T1000 (cell line): ENCODE measurements at regions not wholly inside any gene's neighbourhood (a gene's known extent, or its start where the extent isn't known, plus 50 kb on each side); places are given as distances from the start of the nearest gene placed in this dataset.
"Not testable (repeated sequence)": the region's sequence is repeated elsewhere in the genome, so short reads cannot be mapped to it uniquely, and the experiment has no call there.

Experiments used
- DNase-seq: peaks from one replicate; lab custom pipeline; 2025; ENCODE audit warnings: mixed read lengths; lab: John Stamatoyannopoulos, UW

DNA sequence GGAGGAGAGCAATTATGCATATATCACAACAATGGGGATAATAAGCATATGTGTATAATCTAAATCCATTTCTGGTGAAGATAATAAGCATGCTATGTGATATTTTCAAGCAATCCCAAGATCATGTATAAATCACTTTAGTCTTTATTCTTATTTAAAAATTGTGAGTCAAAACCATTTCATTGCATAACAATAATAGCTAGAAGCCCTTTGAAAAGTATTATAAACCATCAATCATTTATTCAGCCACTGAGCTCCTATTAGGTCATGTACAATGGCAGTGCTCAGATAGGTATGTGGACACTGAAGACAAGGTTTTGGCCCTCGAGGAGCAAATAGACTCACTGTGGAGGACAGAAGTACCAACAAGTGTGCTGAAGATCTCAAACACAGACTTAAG, 113.1 kb downstream of the CDCA7 start:
- no peak for DNase-seq

- DNase-seq, result no peak
These were observed 113.7 kb downstream of the CDCA7 start for GRCh38 chr2:173468266-173468793.

GRCh38 chr2:173472112-173472511, 117.4 kb downstream of the CDCA7 start:
- no peak for DNase-seq

- DNase-seq, result no peak
These were observed 128.5 kb downstream of the CDCA7 start for GRCh38 chr2:173483137-173483536.

- DNase-seq, result no peak
These were observed 134.2 kb downstream of the CDCA7 start for GRCh38 chr2:173488861-173489260.

GRCh38 chr2:173491418-173491817, 136.7 kb downstream of the CDCA7 start:
- no peak for DNase-seq

- DNase-seq, result no peak
These were observed 139.2 kb downstream of the CDCA7 start for GRCh38 chr2:173493874-173494273.

GRCh38 chr2:173496746-173497145, 142.1 kb downstream of the CDCA7 start:
- peak; percentile 6 for DNase-seq

GRCh38 chr2:173500953-173501352, 146.3 kb downstream of the CDCA7 start:
- DNase-seq, result no peak

- no peak for DNase-seq
These were observed 147.6 kb downstream of the CDCA7 start for GRCh38 chr2:173502296-173502695.

DNA sequence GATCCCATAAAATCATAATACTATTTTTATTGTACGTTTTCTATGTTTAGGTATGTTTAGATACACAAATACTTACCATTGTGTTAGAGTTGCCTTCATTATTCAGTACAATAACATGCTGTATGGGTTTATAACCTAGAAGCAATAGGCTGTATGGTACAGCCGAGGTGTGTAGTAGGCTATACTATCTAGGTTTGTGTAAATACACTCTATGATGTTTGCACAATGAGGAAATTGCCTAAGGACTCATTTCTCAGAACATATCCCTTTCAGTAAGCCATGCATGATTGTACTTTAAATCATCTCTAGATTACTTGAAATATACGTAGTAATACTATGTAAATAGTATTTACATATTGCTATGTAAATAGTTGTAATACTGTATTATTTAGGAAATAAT, 156.7 kb downstream of the CDCA7 start:
- no peak for DNase-seq

DNA sequence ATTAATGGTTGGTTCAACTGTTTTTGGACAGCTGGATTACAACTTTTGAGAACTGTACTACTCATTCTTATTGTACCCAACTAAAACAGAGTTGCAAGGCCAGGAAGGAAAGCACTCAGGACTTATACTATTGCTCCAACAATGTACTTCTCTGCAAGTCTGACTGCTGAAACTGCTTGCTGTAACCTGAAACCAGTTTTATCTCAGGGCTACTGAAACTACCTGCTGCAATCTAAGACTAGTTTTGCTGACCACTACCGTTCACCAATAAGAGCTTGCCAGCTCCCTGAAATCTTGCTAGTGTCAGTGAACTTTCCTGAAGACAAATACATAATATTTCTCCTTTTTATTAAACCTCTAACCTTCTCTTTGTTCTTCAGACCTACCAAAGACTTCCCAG, 157.3 kb downstream of the CDCA7 start:
- no peak for DNase-seq

DNA sequence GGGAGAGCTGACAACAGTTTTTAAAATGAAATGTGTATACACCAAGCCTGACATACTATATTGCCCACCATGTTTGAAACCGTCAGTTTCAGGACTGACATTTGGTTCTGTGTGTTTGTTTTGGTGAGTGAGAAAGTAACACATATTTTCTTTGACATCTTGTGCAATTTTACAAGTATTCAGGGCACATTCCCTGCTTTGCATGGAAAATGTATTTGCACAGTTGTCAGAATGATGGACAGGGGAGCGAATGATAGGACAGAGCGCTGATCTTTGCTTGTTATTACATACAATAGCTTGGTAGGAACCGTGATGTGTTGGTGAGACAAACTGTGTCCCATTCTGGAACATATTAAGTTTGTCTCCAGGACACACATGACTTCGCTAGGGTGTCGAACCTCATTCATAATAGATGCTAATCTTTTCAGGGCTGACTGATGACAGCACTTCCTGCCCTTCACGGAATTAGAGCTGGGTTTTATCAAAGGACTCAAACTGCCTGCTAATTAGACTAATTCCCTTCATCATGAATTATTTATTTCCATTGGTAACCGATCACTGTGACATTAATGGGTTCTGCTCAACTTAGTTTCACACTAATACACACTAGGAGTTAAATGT, 158.5 kb downstream of the CDCA7 start:
- no peak for DNase-seq

DNA sequence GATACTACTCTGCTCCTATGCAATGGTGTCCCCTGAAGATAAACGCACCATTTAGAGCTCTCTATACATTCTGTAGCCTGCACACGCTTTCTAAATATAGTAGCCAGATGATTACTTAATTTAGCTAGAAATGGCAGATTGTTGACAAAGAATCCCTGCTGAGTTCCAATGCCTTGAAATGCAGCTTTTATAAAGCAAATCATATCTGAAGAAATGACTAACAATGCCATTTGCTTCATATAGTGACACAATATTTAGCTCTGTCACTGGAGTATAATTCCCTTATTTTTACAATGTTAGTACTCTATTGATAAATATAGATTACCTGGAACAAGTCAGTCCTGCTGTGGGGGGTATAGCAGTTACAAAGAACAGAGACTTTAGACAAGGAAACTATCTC, 166.2 kb downstream of the CDCA7 start:
- DNase-seq, result no peak

DNA sequence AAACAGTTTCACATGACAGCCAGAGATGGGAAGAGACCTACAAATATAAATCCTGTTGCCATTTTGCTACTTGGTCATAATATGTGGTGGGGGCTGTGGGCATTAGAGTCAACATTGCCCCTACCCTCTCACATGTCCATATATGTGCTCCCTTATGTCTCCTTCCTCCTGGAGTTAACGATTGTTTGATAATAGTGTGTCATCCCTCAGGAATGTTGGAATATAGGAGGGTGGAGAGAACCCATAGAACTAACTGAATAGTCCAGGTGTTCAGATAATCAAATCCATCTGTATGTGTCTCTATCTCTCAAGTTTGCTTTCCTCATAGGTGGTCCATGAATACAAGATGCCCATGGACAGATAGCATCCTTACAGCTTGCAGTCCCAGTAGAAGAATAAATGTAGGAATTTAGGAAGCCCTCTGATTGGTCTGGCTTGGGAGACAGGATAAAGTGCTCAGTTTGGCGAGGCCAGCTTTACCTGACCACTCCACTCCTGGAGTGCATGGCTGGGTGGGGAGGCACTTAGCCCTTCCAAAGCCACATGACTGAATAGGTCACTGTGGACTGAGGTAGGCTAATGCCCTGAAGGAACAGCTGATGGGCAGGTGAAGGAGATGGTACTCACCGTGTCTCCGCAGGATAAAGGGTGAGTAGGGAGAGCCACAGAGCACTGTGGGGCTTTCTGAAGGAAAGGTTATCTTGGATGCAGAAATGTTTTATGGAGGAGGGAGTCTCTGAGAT, 166.9 kb downstream of the CDCA7 start:
- DNase-seq, result no peak

DNA sequence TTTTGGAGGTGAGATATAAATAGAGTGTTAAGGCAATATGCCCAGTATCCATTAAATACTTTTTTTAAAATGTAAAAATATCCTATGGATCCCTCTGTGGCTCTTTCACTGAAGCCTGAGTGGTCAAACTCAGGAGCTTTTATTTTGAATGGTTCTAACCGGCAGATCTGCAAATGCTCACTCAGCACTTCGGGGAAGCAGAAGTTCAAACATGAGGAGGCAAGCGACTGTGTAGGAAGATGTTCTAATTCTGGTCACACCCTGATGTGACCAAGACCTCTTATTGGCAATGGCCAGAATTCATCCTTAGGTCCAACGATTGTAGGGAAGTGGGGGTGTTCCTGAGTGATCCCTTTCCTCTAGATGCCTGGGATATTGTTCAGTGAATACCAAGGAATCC, 168.8 kb downstream of the CDCA7 start:
- DNase-seq, result no peak

GRCh38 chr2:173524256-173524955, 169.7 kb downstream of the CDCA7 start:
- DNase-seq, result no peak

GRCh38 chr2:173532732-173533531, 178.3 kb downstream of the CDCA7 start:
- DNase-seq, result not testable (repeated sequence)

- no peak for DNase-seq
These were observed 183.0 kb downstream of the CDCA7 start for GRCh38 chr2:173537694-173538093.

- DNase-seq, result no peak
These were observed 184.9 kb downstream of the CDCA7 start for GRCh38 chr2:173539615-173540014.

DNA sequence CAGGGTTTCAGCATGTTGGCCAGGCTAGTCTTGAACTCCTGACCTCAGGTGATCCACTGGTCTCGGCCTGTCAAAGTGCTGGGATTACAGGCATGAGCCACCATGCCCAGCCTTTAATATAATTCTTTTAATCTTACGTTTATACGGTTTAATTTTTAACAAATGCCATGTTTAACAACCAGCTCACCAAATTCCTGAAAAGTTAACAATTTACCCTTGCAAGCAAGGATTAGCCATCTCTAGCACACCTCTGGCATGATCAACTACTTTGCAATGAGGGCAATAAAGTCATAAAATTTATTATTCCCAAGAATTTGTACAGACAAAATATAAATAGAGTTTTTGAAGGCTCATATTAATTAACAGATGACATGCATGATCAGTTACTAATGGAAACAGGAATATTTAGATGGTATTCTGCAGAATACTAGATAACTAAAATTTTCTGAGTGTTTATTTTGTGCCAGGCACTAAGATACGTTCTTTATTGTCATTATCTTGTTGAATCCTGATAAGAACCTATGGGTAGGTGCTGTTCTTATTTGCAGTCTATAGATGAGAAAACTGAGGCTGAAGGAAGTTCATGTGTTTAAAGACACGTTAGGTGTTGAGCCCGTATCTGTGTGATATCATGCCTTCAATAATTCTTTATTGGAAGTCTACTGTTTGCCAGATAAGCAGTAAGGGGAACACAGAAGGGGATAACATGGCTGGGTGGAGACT, 190.1 kb downstream of the CDCA7 start:
- DNase-seq, result no peak
